GM12878 (cell line): ENCODE measurements at regions not wholly inside any gene's neighbourhood (a gene's known extent, or its start where the extent isn't known, plus 50 kb on each side); places are given as distances from the start of the nearest gene placed in this dataset.

Experiments used
- ATAC-seq: fragments of 200-7000 bp; cut with Tn5 transposase; 3 replicates; pipeline ENCODE4 v1.9.1; 2020; ENCODE audit warnings: mild to moderate bottlenecking, moderate library complexity
- BruUV-seq: library from RNA; stranded (reverse); fragments of 400-500 nt; replicated peaks from 2 replicates; lab custom pipeline; 2021; lab: Mats Ljungman, UMichigan
- CTCF ChIA-PET: fragments of 300-600 bp; sonication (Branson Sonifier 250); formaldehyde crosslinking; extraction: SDS; loops from one replicate; lab custom pipeline; 2021; ENCODE audit warnings: inconsistent platforms; lab: Yijun Ruan, JAX
- POLR2A ChIA-PET: fragments of 350-600 bp; formaldehyde crosslinking; extraction: SDS; loops from one replicate; lab custom pipeline; 2021; ENCODE audit warnings: inconsistent platforms; lab: Charles Lee
- RAD21 ChIA-PET: fragments of 300-600 bp; sonication (Branson Sonifier 250); formaldehyde crosslinking; loops from one replicate; lab custom pipeline; 2023; ENCODE audit warnings: antibody characterized with exemption; ENCODE audit not compliant: unreplicated experiment; lab: Charles Lee
- SMC1A ChIA-PET: fragments of 300-600 bp; sonication (Branson Sonifier 250); formaldehyde crosslinking; loops from one replicate; lab custom pipeline; 2023; ENCODE audit not compliant: unreplicated experiment, uncharacterized antibody; lab: Charles Lee
- DNase-seq: peaks from one replicate; pipeline ENCODE4 v3.0.0-alpha.2; 2011; ENCODE audit warnings: low read depth, low spot score
- FAIRE-seq: peaks from 3 replicates; lab custom pipeline; 2011; peaks lifted over from hg19 to GRCh38; lab: Jason Lieb, UNC
- H2AFZ ChIP-seq: 2 replicates; pipeline ENCODE4 v1.6.0; 2011; ENCODE audit warnings: low read depth, low read length, control low read depth; ENCODE audit not compliant: control insufficient read depth
- H3K27ac ChIP-seq: 2 replicates; pipeline ENCODE4 v1.5.1; 2011; ENCODE audit warnings: control low read depth; ENCODE audit not compliant: control insufficient read depth, insufficient read depth
- H3K27me3 ChIP-seq, 2 experiments: replicated peaks in 1 of 2; 2 replicates each; pipeline versions ENCODE4 v1.6.0 to v1.6.1; 2011; ENCODE audit warnings: low read length in 1 of 2; ENCODE audit not compliant: control insufficient read depth in 2 of 2, insufficient read depth in 2 of 2
- H3K36me3 ChIP-seq, 2 experiments: 2 replicates each; pipeline ENCODE4 v1.5.1; 2011; ENCODE audit warnings: low read length in 1 of 2; ENCODE audit not compliant: control insufficient read depth in 2 of 2, insufficient read depth in 2 of 2
- H3K4me1 ChIP-seq: 2 replicates; pipeline ENCODE4 v1.6.1; 2011; ENCODE audit warnings: mild to moderate bottlenecking, low read length, moderate library complexity, mixed read lengths; ENCODE audit not compliant: control insufficient read depth, insufficient read depth
- H3K4me2 ChIP-seq: 2 replicates; pipeline ENCODE4 v1.6.0; 2011; ENCODE audit warnings: control low read depth; ENCODE audit not compliant: control insufficient read depth, insufficient read depth
- H3K4me3 ChIP-seq: fragments of 200-600 bp; sonication (generic); 2 replicates; pipeline ENCODE4 v1.5.1; 2016
- H3K79me2 ChIP-seq: 2 replicates; pipeline ENCODE4 v1.6.0; 2011; ENCODE audit warnings: low read length; ENCODE audit not compliant: control insufficient read depth, insufficient read depth
- H3K9ac ChIP-seq: 2 replicates; pipeline ENCODE4 v1.8.0; 2011; ENCODE audit warnings: low read length, control low read depth, mixed read lengths; ENCODE audit not compliant: control insufficient read depth, insufficient read depth
- H3K9me3 ChIP-seq: replicated peaks from 3 replicates; pipeline ENCODE4 v1.5.1; 2011; ENCODE audit warnings: mild to moderate bottlenecking, low read length; ENCODE audit not compliant: control insufficient read depth, insufficient read depth
- H4K20me1 ChIP-seq: 2 replicates; pipeline ENCODE4 v1.6.0; 2011; ENCODE audit not compliant: control insufficient read depth, insufficient read depth
- BCL11A ChIP-seq: IDR thresholded peaks from 2 replicates; pipeline ENCODE4 v1.6.1; 2011; ENCODE audit warnings: low read depth, low read length
- BMI1 ChIP-seq: fragments of 450-650 bp; IDR thresholded peaks from 2 replicates; pipeline ENCODE4 v1.6.1; 2016; ENCODE audit warnings: mild to moderate bottlenecking, moderate library complexity, borderline replicate concordance
- CREM ChIP-seq: IDR thresholded peaks from 2 replicates; pipeline ENCODE4 v1.6.1; 2014; ENCODE audit warnings: antibody characterized with exemption, low read depth
- FOXK2 ChIP-seq: fragments of 450-650 bp; IDR thresholded peaks from 2 replicates; pipeline ENCODE4 v1.6.1; 2017; ENCODE audit warnings: mild to moderate bottlenecking, moderate library complexity
- HDAC6 ChIP-seq: fragments of 200-600 bp; sonication (generic); IDR thresholded peaks from one replicate; pipeline ENCODE4 v1.8.0; 2017; ENCODE audit warnings: antibody characterized with exemption; ENCODE audit not compliant: unreplicated experiment
- RB1 ChIP-seq: fragments of 450-650 bp; formaldehyde crosslinking; IDR thresholded peaks from 2 replicates; pipeline ENCODE4 v1.6.1; 2017; ENCODE audit warnings: mild to moderate bottlenecking, borderline replicate concordance
- RELA ChIP-seq: fragments of 450-650 bp; IDR thresholded peaks from 2 replicates; pipeline ENCODE4 v1.8.0; 2014; ENCODE audit warnings: borderline replicate concordance; ENCODE audit not compliant: partially characterized antibody
- SIN3A ChIP-seq: IDR thresholded peaks from 2 replicates; pipeline ENCODE4 v1.6.1; 2012; ENCODE audit warnings: low read depth, low read length, improper control_type of control experiment
- SMAD5 ChIP-seq: IDR thresholded peaks from 2 replicates; pipeline ENCODE4 v1.6.1; 2016; ENCODE audit warnings: antibody characterized with exemption, low read depth
- ZNF207 ChIP-seq: fragments of 450-650 bp; IDR thresholded peaks from 2 replicates; pipeline ENCODE4 v1.6.1; 2014; ENCODE audit warnings: antibody characterized with exemption, mild to moderate bottlenecking, borderline replicate concordance
- WGBS: methylation state at CpG from one replicate; pipeline ENCODE4 v1.1.6; 2016; ENCODE audit warnings: low lambda C conversion rate; ENCODE audit not compliant: insufficient replicate concordance, insufficient coverage; ENCODE audit errors: missing lambda C conversion rate; 5-methylcytosine and 5-hydroxymethylcytosine counted together
- in situ Hi-C: fragments of 300-500 bp; cut with MboI; formaldehyde crosslinking; loops from 9 replicates; pipeline ENCODE4 v1.14.3; 2018; ENCODE audit warnings: mixed read lengths
- intact Hi-C: fragments of 100-400 bp; cut with micrococcal nuclease; formaldehyde crosslinking; loops from one replicate; pipeline ENCODE4 v1.14.2; 2022; ENCODE audit not compliant: unreplicated experiment
- TF ChIP-seq, protein P1 (sequence below): fragments of 450-650 bp; IDR thresholded peaks from 2 replicates; pipeline ENCODE4 v1.6.1; 2017; ENCODE audit warnings: borderline replicate concordance
- TF ChIP-seq, protein P2 (sequence below): fragments of 450-650 bp; formaldehyde crosslinking; IDR thresholded peaks from 2 replicates; pipeline ENCODE4 v1.4.0; 2020; ENCODE audit warnings: mild to moderate bottlenecking, moderate library complexity
- TF ChIP-seq, protein P3 (sequence below), 3 experiments: IDR thresholded peaks in 2 of 3; conservative IDR thresholded peaks in 1 of 3; 2 replicates each; pipeline ENCODE4 v1.5.1; 2011; ENCODE audit warnings: low read depth in 3 of 3, low read length in 3 of 3, mild to moderate bottlenecking in 3 of 3, control low read depth in 2 of 3, moderate library complexity in 2 of 3, inconsistent platforms in 1 of 3, mixed read lengths in 1 of 3; ENCODE audit not compliant: control insufficient read depth in 2 of 3, insufficient read depth in 1 of 3; ENCODE audit errors: extremely low read depth in 1 of 3

DNA sequence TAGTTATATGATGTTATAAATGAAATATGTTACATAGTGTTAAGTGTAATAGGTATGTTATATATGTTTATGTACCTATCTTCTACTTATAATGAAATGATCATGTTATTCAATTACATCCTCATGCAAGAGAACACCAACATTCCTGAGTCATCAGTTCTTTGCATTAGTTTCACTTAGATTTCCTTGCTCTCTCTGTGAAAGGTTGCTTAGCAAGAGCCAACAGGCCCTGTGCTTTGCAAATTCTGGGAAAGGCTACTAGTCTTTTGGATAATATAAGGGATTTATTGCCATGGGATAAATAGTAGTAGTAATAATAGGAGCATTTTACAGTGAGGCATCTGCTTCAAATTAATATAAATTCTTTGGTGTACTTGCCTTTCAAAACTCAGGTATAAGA lies 274.8 kb downstream of the SP3 start:
- in situ Hi-C loops (no loop called here), intact Hi-C loops (no loop called here)
- SMC1A ChIA-PET = no interaction called here

DNA sequence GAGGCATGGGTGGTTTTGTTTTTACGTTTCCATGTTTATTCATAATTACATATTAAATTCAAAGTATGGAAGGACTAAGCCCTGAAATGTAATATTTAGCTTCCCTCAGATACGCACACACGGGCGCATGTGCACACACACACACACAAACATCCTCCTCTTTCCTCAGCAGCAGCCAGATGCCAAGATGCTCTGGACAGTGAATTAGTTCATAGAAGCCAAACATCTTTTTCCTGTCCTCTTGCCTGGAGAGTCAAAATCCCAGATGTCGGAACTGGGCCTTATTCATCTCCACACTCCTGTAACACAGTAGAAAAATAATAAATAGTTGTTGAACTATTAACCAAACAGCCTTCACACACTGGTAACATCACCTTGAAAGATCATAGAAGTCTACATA lies 273.1 kb downstream of the SP3 start:
- SMC1A ChIA-PET = no interaction called here
- no peaks in the 10 kb centered on the region for H3K36me3 ChIP-seq
- BruUV-seq = no TSS peak
- in situ Hi-C loops (no loop called here), intact Hi-C loops (no loop called here)
- WGBS = 50% methylated on average over 5 of the region's 5 CpGs
- H3K79me2 ChIP-seq = no peaks in the 10 kb centered on the region
- POLR2A ChIA-PET = no interaction called here
- H3K4me3 ChIP-seq = no peak overlapping the region
- no peak overlapping the region for H2AFZ ChIP-seq
- H3K9ac ChIP-seq = no peak overlapping the region
- H3K27ac ChIP-seq = no peak overlapping the region
- no peaks in the 10 kb centered on the region for H4K20me1 ChIP-seq
- H3K4me1 ChIP-seq = no peaks in the 10 kb centered on the region
- CTCF ChIA-PET = no interaction called here
- RAD21 ChIA-PET = no interaction called here
- H3K4me2 ChIP-seq = no peak overlapping the region
- H3K9me3 ChIP-seq = no peaks in the 10 kb centered on the region
- H3K27me3 ChIP-seq = no peaks in the 10 kb centered on the region
- ATAC-seq (no peak), FAIRE-seq (no peak), DNase-seq (no peak)
- TF ChIP-seq HDAC6 (no peak), CREM (no peak), FOXK2 (no peak), RELA (no peak), ZNF207 (no peak), SMAD5 (no peak), BCL11A (no peak)
- TF ChIP-seq, protein P1, sequence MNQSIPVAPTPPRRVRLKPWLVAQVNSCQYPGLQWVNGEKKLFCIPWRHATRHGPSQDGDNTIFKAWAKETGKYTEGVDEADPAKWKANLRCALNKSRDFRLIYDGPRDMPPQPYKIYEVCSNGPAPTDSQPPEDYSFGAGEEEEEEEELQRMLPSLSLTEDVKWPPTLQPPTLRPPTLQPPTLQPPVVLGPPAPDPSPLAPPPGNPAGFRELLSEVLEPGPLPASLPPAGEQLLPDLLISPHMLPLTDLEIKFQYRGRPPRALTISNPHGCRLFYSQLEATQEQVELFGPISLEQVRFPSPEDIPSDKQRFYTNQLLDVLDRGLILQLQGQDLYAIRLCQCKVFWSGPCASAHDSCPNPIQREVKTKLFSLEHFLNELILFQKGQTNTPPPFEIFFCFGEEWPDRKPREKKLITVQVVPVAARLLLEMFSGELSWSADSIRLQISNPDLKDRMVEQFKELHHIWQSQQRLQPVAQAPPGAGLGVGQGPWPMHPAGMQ = no peak
- TF ChIP-seq, protein P2, sequence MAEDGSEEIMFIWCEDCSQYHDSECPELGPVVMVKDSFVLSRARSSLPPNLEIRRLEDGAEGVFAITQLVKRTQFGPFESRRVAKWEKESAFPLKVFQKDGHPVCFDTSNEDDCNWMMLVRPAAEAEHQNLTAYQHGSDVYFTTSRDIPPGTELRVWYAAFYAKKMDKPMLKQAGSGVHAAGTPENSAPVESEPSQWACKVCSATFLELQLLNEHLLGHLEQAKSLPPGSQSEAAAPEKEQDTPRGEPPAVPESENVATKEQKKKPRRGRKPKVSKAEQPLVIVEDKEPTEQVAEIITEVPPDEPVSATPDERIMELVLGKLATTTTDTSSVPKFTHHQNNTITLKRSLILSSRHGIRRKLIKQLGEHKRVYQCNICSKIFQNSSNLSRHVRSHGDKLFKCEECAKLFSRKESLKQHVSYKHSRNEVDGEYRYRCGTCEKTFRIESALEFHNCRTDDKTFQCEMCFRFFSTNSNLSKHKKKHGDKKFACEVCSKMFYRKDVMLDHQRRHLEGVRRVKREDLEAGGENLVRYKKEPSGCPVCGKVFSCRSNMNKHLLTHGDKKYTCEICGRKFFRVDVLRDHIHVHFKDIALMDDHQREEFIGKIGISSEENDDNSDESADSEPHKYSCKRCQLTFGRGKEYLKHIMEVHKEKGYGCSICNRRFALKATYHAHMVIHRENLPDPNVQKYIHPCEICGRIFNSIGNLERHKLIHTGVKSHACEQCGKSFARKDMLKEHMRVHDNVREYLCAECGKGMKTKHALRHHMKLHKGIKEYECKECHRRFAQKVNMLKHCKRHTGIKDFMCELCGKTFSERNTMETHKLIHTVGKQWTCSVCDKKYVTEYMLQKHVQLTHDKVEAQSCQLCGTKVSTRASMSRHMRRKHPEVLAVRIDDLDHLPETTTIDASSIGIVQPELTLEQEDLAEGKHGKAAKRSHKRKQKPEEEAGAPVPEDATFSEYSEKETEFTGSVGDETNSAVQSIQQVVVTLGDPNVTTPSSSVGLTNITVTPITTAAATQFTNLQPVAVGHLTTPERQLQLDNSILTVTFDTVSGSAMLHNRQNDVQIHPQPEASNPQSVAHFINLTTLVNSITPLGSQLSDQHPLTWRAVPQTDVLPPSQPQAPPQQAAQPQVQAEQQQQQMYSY (CRISPR knock-in tag) = no peak
- TF ChIP-seq, protein P3, sequence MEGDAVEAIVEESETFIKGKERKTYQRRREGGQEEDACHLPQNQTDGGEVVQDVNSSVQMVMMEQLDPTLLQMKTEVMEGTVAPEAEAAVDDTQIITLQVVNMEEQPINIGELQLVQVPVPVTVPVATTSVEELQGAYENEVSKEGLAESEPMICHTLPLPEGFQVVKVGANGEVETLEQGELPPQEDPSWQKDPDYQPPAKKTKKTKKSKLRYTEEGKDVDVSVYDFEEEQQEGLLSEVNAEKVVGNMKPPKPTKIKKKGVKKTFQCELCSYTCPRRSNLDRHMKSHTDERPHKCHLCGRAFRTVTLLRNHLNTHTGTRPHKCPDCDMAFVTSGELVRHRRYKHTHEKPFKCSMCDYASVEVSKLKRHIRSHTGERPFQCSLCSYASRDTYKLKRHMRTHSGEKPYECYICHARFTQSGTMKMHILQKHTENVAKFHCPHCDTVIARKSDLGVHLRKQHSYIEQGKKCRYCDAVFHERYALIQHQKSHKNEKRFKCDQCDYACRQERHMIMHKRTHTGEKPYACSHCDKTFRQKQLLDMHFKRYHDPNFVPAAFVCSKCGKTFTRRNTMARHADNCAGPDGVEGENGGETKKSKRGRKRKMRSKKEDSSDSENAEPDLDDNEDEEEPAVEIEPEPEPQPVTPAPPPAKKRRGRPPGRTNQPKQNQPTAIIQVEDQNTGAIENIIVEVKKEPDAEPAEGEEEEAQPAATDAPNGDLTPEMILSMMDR (IDR thresholded peaks at IDR 0.05 in 2 of 3, conservative IDR thresholded peaks at IDR 0.05 in 1 of 3; ENCODE audit: control insufficient read depth in 2 of 3, extremely low read depth in 1 of 3, insufficient read depth in 1 of 3, low read depth in 3 of 3, low read length in 3 of 3) = no peak

More for the DNA sequence above, 274.8 kb downstream of the SP3 start:
- no peaks in the 10 kb centered on the region for H3K27me3 ChIP-seq
- H3K9me3 ChIP-seq = no peaks in the 10 kb centered on the region
- H3K4me2 ChIP-seq = no peak overlapping the region
- H3K9ac ChIP-seq = no peak overlapping the region
- RAD21 ChIA-PET = no interaction called here
- no peak overlapping the region for H3K4me3 ChIP-seq
- H3K36me3 ChIP-seq = no peaks in the 10 kb centered on the region
- no peak overlapping the region for H3K27ac ChIP-seq
- ATAC-seq = no peak
- CTCF ChIA-PET = no interaction called here
- TF ChIP-seq RB1 = no peak
- TF ChIP-seq SIN3A = no peak
- TF ChIP-seq BMI1 = no peak
- POLR2A ChIA-PET = no interaction called here
- H2AFZ ChIP-seq = no peak overlapping the region
- no peaks in the 10 kb centered on the region for H3K4me1 ChIP-seq
- no peaks in the 10 kb centered on the region for H4K20me1 ChIP-seq
- DNase-seq = no peak
- no peak for FAIRE-seq
- no TSS peak for BruUV-seq
- no peaks in the 10 kb centered on the region for H3K79me2 ChIP-seq
